Smooth muscle cell (in vitro differentiated cells): ENCODE measurements at regions not wholly inside any gene's neighbourhood (a gene's known extent, or its start where the extent isn't known, plus 50 kb on each side); places are given as distances from the start of the nearest gene placed in this dataset.

Source experiments
- DNase-seq: peaks from one replicate; lab custom pipeline; 2025; ENCODE audit not compliant: unreplicated experiment; lab: John Stamatoyannopoulos, UW
- H2AFZ ChIP-seq: fragments of 200-600 bp; sonication (generic); 2 replicates; pipeline ENCODE4 v1.6.0; 2016; ENCODE audit warnings: antibody characterized with exemption, low read depth, mild to moderate bottlenecking
- H3F3A ChIP-seq: fragments of 200-600 bp; sonication (generic); 2 replicates; pipeline ENCODE4 v1.6.0; 2017; ENCODE audit warnings: antibody characterized with exemption, low read depth
- H3K27ac ChIP-seq: fragments of 200-600 bp; sonication (generic); 2 replicates; pipeline ENCODE4 v1.5.1; 2016; ENCODE audit warnings: low read depth, mild to moderate bottlenecking
- H3K27me3 ChIP-seq: fragments of 200-600 bp; sonication (generic); 2 replicates; pipeline ENCODE4 v1.6.1; 2016; ENCODE audit warnings: low read depth, mild to moderate bottlenecking
- H3K36me3 ChIP-seq: fragments of 200-600 bp; sonication (generic); 2 replicates; pipeline ENCODE4 v1.5.1; 2016; ENCODE audit warnings: low read depth
- H3K4me1 ChIP-seq: fragments of 200-600 bp; sonication (generic); 2 replicates; pipeline ENCODE4 v1.5.1; 2016; ENCODE audit warnings: low read depth
- H3K4me2 ChIP-seq: fragments of 200-600 bp; sonication (generic); 2 replicates; pipeline ENCODE4 v1.6.0; 2016; ENCODE audit warnings: mild to moderate bottlenecking
- H3K4me3 ChIP-seq: fragments of 200-600 bp; sonication (generic); 2 replicates; pipeline ENCODE4 v1.5.1; 2016; ENCODE audit warnings: mild to moderate bottlenecking
- H3K79me2 ChIP-seq: fragments of 200-600 bp; sonication (generic); 2 replicates; pipeline ENCODE4 v1.6.0; 2016; ENCODE audit warnings: low read depth, mild to moderate bottlenecking
- H3K9ac ChIP-seq: fragments of 200-600 bp; sonication (generic); 2 replicates; pipeline ENCODE4 v1.6.0; 2016; ENCODE audit warnings: low read depth
- H3K9me3 ChIP-seq: fragments of 200-600 bp; sonication (generic); replicated peaks from 2 replicates; pipeline ENCODE4 v1.5.1; 2016; ENCODE audit warnings: low read depth
- H4K20me1 ChIP-seq: fragments of 200-600 bp; sonication (generic); 2 replicates; pipeline ENCODE4 v1.6.0; 2016; ENCODE audit warnings: low read depth
- WGBS: methylation state at CpG from one replicate; pipeline ENCODE4 v1.1.7; 2016; ENCODE audit warnings: low lambda C conversion rate; 5-methylcytosine and 5-hydroxymethylcytosine counted together
- TF ChIP-seq, protein P1 (sequence below): fragments of 200-600 bp; sonication (generic); IDR thresholded peaks from 2 replicates; pipeline ENCODE4 v1.5.1; 2017; ENCODE audit warnings: borderline replicate concordance, mild to moderate bottlenecking, antibody characterized with exemption; ENCODE audit not compliant: insufficient read depth, poor library complexity, severe bottlenecking

DNA sequence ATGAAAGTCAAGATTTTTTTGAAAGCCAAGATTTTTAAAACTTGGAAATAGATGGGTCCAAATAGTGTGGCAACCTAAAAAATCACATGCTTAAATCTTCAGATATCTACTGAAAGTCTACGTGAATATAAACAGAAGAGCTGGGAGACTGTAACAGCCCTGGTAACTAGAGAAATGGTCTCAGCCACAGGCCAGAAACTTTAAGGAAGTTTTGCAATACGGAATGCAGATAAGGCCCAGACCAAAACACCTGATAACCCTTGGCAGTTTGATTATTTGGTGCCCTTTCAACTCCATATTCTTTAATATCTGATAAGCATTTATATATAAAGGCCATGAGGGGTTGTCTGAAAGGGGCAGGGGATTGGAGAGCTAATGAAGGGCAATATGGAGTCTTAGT, 537.3 kb upstream of the TGFBR2 start:
- Histone ChIP-seq H3K9me3 (no peaks in the 10 kb centered on the region), H3K27me3 (no peaks in the 10 kb centered on the region), H3K36me3 (no peaks in the 10 kb centered on the region), H3K4me3 (no peak overlapping the region), H3K79me2 (no peaks in the 10 kb centered on the region), H3K4me1 (no peaks in the 10 kb centered on the region), H4K20me1 (no peaks in the 10 kb centered on the region), H3K9ac (no peak overlapping the region), H3K4me2 (no peak overlapping the region), H3K27ac (no peak overlapping the region), H3F3A (no peaks in the 10 kb centered on the region), H2AFZ (no peak overlapping the region)
- TF ChIP-seq, protein P1, sequence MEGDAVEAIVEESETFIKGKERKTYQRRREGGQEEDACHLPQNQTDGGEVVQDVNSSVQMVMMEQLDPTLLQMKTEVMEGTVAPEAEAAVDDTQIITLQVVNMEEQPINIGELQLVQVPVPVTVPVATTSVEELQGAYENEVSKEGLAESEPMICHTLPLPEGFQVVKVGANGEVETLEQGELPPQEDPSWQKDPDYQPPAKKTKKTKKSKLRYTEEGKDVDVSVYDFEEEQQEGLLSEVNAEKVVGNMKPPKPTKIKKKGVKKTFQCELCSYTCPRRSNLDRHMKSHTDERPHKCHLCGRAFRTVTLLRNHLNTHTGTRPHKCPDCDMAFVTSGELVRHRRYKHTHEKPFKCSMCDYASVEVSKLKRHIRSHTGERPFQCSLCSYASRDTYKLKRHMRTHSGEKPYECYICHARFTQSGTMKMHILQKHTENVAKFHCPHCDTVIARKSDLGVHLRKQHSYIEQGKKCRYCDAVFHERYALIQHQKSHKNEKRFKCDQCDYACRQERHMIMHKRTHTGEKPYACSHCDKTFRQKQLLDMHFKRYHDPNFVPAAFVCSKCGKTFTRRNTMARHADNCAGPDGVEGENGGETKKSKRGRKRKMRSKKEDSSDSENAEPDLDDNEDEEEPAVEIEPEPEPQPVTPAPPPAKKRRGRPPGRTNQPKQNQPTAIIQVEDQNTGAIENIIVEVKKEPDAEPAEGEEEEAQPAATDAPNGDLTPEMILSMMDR = no peak
- DNase-seq = no peak
- WGBS = 58% methylated on average over 2 of the region's 2 CpGs

DNA sequence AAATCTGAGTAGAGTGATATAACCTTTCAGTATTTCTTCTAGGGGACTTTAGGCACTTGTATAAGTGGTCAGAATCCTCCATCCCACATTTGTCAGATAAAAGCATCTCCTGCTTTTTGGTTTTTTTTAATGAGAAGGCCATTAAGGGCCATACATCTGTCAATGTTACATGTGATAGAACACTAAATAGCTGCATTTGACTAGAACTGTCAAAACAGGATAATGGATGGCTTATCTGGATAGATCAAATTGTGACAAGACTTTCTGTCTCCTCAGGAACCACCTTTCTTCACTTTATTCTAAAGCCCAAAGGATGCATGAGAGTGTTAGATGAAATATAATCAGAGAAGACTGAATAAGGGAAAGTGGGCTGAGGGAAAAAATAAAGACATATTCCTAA, 533.4 kb upstream of the TGFBR2 start:
- Histone ChIP-seq H3K27ac (no peak overlapping the region), H2AFZ (peak overlapping the region; percentile 45), H3K9me3 (no peaks in the 10 kb centered on the region), H4K20me1 (no peaks in the 10 kb centered on the region), H3K4me3 (no peak overlapping the region), H3K4me2 (no peak overlapping the region), H3K36me3 (no peaks in the 10 kb centered on the region), H3K27me3 (no peaks in the 10 kb centered on the region), H3K4me1 (no peaks in the 10 kb centered on the region), H3K79me2 (no peaks in the 10 kb centered on the region), H3F3A (no peaks in the 10 kb centered on the region), H3K9ac (no peak overlapping the region)
- TF ChIP-seq, protein P1 = no peak
- DNase-seq = no peak

DNA sequence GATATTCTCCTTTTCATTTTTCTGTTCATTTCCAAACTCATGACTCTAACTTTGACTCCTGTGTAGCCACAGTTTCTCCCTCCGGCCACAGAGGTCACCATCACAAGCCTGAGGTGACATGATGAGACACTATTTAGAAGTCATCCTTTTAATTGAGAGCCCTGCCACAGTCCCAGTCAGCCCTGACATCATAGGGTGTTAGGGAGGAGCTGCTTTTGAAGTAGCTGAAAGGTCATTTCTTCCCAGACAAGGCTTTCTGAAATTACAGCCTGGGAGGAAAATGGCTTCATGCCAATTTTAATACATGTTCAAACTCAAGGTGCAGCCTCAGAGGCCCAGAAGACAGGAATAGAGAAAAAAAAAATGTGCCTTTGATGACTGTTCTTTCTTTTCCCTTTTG, 532.8 kb upstream of the TGFBR2 start:
- Histone ChIP-seq H3K9me3 (no peaks in the 10 kb centered on the region), H3K27ac (no peak overlapping the region), H3K36me3 (no peaks in the 10 kb centered on the region), H3K79me2 (no peaks in the 10 kb centered on the region), H3K4me2 (no peak overlapping the region), H4K20me1 (no peaks in the 10 kb centered on the region), H3K4me1 (no peaks in the 10 kb centered on the region), H3K27me3 (no peaks in the 10 kb centered on the region), H2AFZ (peak overlapping the region; percentile 45), H3K9ac (no peak overlapping the region), H3K4me3 (no peak overlapping the region), H3F3A (no peaks in the 10 kb centered on the region)
- TF ChIP-seq, protein P1 = no peak
- no peak for DNase-seq
- 65% methylated on average over 1 of the region's 1 CpG for WGBS

DNA sequence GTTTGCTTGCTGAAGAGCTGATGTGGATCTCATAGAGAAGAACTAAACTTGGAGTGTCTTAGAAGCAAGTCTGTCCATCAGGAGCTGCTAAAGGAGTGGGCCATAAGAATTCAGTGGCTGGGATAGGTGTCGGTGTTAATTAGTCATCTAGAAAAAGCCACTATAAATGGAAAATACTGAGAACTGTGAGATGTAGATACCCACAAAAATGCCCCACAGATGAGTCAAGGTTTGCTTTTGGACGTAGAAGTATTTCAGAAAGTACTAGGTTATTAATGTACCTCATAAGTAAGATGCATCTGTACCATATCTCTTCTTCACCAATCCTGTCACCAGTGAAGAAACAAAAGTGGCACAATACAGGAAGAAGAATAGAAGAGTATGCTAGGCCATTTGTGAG, 530.9 kb upstream of the TGFBR2 start:
- DNase-seq = no peak
- no peaks in the 10 kb centered on the region for H3K27me3 ChIP-seq
- H3K4me1 ChIP-seq = no peaks in the 10 kb centered on the region
- no peaks in the 10 kb centered on the region for H3K9me3 ChIP-seq
- H3F3A ChIP-seq = no peaks in the 10 kb centered on the region
- 78% methylated on average over 2 of the region's 2 CpGs for WGBS
- no peaks in the 10 kb centered on the region for H3K36me3 ChIP-seq
- no peak overlapping the region for H3K27ac ChIP-seq
- TF ChIP-seq, protein P1 = no peak
- H3K4me2 ChIP-seq = no peak overlapping the region
- H3K79me2 ChIP-seq = no peaks in the 10 kb centered on the region
- H3K9ac ChIP-seq = no peak overlapping the region
- H4K20me1 ChIP-seq = no peaks in the 10 kb centered on the region
- no peak overlapping the region for H2AFZ ChIP-seq
- H3K4me3 ChIP-seq = no peak overlapping the region
